Renal pelvis (tissue), 1 donor: ENCODE measurements at regions not wholly inside any gene's neighbourhood (a gene's known extent, or its start where the extent isn't known, plus 50 kb on each side); places are given as distances from the start of the nearest gene placed in this dataset.

Experiments
- DNase-seq: peaks from one replicate; pipeline ENCODE4 v3.0.0-alpha.2; 2013

DNA sequence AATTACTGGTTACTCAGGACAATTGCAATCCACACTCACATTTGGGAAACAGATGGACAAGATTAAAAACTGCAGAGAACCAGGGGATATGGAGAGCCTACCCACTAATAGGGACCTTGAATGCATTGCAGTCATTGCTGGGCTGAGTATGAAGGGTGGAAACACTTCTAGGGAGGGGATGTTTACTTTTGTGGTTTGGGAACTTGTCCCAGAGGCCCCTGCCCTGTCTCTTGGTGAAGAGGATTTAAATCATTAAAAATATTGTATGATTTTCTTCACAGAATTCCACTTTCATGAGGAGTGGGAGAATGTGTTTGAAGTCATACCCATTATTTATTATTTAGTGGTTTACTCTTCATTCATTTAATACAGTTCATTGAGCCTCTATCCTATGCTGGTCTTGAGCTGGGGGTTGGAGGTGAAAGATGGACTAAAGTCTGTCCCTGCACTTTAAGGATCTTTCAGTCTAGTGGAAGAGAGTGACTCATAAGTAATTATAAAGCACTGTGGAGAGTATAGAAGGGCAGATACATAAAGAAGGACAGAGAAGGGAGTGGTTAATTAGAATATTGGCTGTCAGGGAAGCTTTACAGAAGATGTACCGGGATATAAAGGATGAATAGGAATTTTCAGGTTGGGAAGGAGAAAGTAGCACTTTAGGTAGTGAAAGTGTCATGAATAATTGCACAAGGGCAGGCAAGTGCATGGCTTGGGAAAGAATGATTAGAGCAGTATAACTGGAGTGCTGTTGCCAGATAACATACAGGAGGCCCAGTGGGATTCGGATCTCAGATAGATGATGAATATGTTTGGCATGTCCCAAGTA, 313.4 kb downstream of the LPIN1 start:
- no peak for DNase-seq

GRCh38 chr2:12060886-12061285, 314.5 kb downstream of the LPIN1 start:
- no peak for DNase-seq

DNA sequence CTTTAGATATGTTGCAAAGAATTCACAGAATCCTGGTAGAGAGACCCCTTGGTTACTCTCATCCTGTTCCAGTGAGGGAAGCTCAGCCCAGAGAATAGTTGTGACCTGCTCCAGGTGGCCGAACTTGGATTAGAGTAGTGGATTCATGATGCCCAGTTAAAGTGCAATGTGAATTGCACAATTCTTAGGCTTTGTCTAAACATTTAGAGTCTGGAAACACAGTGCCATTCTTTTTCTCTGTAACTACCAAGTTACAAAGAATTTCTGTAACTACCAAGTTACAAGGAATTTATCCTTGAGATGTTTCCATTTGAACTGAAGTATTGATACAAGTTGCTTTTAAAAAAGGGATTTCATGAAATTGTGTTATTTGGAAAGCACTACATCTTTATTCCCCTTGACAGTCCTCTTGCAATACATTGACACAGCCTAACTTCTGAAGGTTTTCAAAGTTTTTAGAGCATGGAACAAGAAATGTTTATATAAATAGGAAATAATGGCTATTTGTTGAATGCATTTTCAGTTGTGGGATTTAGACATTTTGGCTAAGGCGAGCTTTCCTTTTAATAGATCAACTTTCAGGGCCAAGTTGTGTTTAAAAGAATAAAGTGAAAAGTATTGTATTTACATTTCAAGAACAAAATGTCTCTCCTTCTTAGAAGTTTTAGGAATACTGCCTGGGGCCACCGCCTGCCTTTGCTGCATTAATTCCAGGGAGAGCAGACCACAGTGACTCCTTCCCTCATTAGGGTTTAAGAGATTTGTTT, 315.0 kb downstream of the LPIN1 start:
- DNase-seq, result no peak

DNA sequence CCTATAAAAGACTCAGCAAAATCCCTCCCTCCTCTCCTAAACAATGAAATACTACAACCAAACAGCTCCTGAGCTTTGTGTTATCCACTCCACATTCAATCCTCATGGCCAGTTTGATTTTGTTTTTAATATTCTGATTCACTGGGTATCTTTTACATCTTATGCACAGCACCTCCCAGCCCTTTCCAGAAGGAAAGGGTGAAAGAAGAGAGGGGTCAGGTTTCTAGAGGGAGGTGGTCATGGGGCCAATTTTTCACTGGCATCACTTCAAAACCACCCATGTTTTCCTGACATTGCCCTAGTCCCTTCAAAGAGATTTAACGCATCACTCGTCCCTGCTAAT, 315.6 kb downstream of the LPIN1 start:
- no peak for DNase-seq

GRCh38 chr2:12063210-12063609, 316.8 kb downstream of the LPIN1 start:
- no peak for DNase-seq

DNA sequence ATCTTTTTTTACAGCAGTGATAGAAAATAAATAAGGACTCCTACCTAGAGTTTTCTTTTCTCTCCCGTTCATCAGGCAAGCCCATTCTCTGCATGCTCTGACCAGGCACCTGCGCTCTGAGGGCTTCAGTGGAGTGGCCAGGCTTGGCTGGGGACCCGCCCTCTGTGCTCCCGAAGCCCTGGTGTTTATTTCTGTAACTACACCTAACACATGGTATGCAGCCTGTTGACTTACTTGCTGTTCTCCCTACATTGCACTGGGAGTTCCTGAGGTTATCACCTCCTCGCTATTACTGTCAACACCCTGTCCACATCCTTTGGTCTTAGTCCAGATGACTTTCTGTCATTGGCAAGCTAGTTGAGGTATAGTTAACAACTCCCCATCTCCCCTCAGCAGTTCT, 317.7 kb downstream of the LPIN1 start:
- DNase-seq, result no peak

DNA sequence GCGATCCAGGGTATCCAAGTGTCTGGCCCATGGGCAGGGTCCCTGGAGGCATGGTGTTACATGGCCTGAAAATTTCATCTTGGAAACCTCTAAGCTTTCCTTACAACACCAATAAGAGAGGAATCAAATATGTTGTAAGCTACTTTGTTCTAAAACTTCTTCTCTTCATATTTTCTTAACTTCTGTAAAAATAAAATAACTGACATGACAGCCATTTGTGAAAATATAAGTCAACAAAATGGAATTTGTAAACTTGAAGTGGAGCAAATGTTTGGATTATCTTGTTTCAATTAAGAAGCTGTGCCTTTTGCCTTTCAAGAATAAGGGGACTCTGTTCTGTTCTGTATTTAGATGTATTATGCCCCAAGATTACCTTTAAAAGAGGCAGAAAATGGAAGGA, 319.7 kb downstream of the LPIN1 start:
- no peak for DNase-seq

- DNase-seq, result no peak
Measured at GRCh38 chr2:12066986-12067385, 320.6 kb downstream of the LPIN1 start.

GRCh38 chr2:12068796-12069538, 322.5 kb downstream of the LPIN1 start:
- DNase-seq, result no peak

- DNase-seq, result no peak
Measured at GRCh38 chr2:12070153-12070552, 323.7 kb downstream of the LPIN1 start.

- no peak for DNase-seq
Measured at GRCh38 chr2:12070581-12070980, 324.1 kb downstream of the LPIN1 start.

DNA sequence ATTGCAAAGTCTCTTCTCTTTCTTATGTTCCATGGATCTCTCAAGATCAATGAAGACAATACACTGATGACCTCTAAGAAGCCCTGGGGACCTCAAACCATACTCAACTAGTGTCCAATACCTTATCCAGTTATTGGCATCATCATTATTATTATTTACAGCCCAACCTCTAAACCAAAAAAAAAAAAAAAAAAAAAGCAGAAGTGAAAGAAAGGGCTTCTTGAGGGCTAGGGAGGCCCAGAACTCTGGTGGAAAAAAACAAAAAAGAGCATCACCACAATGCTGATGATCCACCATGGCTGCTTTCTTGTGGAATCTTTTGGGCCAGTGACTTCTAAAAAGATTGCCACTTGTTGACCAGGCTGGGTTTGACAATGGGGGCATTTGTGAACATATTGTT, 324.9 kb downstream of the LPIN1 start:
- DNase-seq, result no peak

- DNase-seq, result no peak
Measured at GRCh38 chr2:12073217-12073852, 326.9 kb downstream of the LPIN1 start.

DNA sequence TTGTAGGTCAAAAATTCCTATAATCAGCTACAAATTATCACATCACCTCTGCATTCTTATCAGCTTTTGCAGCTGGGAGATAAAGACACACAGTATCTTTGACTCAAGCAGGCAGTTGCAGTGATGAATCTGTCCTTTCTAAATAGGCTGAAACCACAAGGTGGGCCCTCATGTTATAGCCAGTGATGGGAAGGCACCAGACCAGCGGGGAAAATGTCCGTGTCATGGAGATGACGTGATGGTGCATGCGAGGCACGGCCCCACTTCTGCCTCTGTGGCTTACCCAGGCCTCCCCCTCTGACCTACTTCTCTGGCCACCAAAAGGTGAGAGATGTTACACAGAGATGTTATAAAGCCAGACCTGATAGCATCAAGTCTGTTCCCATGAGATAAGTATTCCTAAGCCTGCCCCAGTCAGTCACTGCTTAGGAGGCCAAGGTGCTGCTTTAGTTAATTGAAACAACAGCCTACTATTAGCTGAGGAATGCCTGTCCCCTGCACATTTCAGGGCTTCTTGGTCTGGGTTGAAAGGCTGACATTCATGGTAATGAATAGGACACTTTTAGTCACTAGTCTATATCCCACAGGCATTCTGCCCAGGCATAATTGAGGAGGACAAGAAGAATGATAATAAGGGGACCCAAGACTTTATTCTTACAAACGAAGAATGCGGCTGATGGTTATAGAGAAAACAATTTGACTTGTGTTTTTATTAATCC, 327.9 kb downstream of the LPIN1 start:
- DNase-seq, result no peak

GRCh38 chr2:12074845-12075217, 328.4 kb downstream of the LPIN1 start:
- DNase-seq, result no peak

- no peak for DNase-seq
Measured at GRCh38 chr2:12075603-12076002, 329.2 kb downstream of the LPIN1 start.

GRCh38 chr2:12076810-12077209, 330.4 kb downstream of the LPIN1 start:
- DNase-seq, result no peak

GRCh38 chr2:12080360-12080759, 333.9 kb downstream of the LPIN1 start:
- no peak for DNase-seq

DNA sequence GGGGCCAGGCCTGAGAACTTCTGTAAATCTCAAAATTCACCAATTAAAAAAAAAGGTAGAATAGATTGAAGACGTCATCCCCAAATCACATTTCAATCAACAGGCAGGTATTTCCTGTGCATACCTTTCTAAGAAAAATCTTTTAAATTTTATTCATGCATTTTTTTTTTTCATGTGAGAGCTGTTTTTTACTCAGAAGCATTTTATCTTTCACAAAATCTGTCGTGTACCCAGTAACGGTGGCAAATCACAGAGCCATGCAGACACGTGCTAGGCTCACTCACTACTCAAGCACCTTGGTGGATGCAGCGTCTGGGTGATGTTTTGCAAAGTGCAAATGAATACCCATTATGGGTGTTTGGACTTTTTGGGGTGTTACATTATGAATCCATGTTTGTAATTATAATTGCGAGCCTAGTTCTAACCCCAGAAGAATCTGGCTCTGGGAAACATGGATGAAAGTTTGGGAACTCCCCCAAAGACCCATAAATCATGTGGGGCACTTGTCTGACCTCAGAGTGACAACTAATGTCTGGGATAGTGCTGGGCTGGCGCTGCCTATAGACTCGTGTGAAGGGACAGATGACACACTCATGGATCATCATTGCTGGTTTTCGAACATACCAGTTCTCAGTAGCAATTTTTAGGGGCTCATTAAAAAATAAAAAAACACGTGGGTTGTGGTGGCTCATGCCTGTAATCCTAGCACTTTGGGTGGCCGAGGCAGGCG, 335.2 kb downstream of the LPIN1 start:
- no peak for DNase-seq

- no peak for DNase-seq
Measured at GRCh38 chr2:12083081-12083581, 336.7 kb downstream of the LPIN1 start.
